ENCODE measurements at regions not wholly inside any gene's neighbourhood (a gene's known extent, or its start where the extent isn't known, plus 50 kb on each side); places are given as distances from the start of the nearest gene placed in this dataset.

DNA sequence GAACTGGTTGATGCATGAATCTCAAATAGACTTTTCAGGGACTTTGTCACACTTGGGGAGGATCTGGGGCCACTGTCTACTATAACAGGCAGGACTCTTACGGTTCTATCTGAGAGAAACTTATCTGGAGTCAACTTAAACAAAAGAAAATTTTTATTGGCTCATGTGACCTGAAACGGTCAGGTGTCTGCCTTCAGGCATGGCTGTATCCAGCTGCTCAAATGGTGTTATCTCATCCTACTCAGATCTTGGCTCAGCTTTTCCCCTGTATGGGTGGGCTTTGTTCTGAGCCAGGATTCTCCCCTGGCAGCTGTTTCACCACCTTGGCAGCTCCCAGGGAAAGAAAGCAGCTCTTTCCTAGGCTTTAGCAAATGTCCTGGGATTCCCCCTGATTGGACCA, 183.2 kb upstream of the MYL2 start:
- Histone ChIP-seq H3K4me2 (no peak overlapping the region), H4K20me1 (ENCODE audit: insufficient read depth) (no peaks in the 10 kb centered on the region), H3K4me1 (ENCODE audit: low read depth, poor library complexity, severe bottlenecking) (no peaks in the 10 kb centered on the region), H3K4me3 (IDR thresholded peaks at IDR 0.05; ENCODE audit: insufficient read depth, low read depth, low read length) (no peak overlapping the region), H2AFZ (ENCODE audit: low read depth) (no peak overlapping the region), H3K9ac (no peak overlapping the region), H3K36me3 (ENCODE audit: insufficient read depth) (no peaks in the 10 kb centered on the region), H3K27ac (no peak overlapping the region), H3K27me3 (ENCODE audit: insufficient read depth, low read depth) (no peaks in the 10 kb centered on the region), H3K79me2 (ENCODE audit: insufficient read depth, low read depth) (no peaks in the 10 kb centered on the region)
- TF ChIP-seq, protein P1, sequence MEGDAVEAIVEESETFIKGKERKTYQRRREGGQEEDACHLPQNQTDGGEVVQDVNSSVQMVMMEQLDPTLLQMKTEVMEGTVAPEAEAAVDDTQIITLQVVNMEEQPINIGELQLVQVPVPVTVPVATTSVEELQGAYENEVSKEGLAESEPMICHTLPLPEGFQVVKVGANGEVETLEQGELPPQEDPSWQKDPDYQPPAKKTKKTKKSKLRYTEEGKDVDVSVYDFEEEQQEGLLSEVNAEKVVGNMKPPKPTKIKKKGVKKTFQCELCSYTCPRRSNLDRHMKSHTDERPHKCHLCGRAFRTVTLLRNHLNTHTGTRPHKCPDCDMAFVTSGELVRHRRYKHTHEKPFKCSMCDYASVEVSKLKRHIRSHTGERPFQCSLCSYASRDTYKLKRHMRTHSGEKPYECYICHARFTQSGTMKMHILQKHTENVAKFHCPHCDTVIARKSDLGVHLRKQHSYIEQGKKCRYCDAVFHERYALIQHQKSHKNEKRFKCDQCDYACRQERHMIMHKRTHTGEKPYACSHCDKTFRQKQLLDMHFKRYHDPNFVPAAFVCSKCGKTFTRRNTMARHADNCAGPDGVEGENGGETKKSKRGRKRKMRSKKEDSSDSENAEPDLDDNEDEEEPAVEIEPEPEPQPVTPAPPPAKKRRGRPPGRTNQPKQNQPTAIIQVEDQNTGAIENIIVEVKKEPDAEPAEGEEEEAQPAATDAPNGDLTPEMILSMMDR (conservative IDR thresholded peaks at IDR 0.05; ENCODE audit: low read depth, low read length), result no peak

DNA sequence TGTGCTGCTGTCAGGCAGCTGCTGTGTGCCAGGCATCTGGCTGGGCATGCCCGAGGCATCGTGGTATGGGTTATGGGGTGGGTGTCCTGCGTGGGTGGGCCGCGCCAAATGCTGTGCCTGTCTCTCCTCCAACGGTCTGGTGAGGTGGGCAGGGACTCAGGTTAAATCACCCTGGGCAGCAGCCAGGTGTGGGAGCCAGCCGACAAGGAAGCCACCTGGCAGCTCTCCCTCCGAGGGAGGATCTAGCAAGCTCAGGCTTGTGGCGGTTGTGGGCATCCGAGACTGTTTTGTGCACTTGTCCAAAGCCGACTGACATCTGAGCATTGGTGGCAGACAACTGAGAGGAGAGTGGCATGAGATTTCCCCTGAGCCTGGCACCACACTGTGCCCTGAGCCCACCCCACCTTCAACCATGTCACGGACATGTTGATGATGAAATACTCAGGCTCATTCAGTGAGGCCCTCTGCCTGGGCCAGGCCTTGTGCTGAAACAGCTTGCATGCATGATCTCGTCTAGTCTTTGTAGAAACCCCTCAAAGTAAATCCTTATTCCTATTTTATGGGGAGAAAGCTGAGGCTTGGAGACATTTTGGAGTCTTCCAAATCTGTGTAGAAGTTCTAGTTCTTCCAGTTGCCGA, 181.8 kb upstream of the MYL2 start:
- Histone ChIP-seq H4K20me1 (ENCODE audit: insufficient read depth) (no peaks in the 10 kb centered on the region), H3K4me2 (no peak overlapping the region), H3K27me3 (ENCODE audit: insufficient read depth, low read depth) (no peaks in the 10 kb centered on the region), H3K27ac (no peak overlapping the region), H3K4me3 (IDR thresholded peaks at IDR 0.05; ENCODE audit: insufficient read depth, low read depth, low read length) (no peak overlapping the region), H2AFZ (ENCODE audit: low read depth) (no peak overlapping the region), H3K79me2 (ENCODE audit: insufficient read depth, low read depth) (no peaks in the 10 kb centered on the region), H3K9ac (no peak overlapping the region), H3K36me3 (ENCODE audit: insufficient read depth) (no peaks in the 10 kb centered on the region), H3K4me1 (ENCODE audit: low read depth, poor library complexity, severe bottlenecking) (no peaks in the 10 kb centered on the region)
- TF ChIP-seq, protein P1 (conservative IDR thresholded peaks at IDR 0.05; ENCODE audit: low read depth, low read length), result no peak

DNA sequence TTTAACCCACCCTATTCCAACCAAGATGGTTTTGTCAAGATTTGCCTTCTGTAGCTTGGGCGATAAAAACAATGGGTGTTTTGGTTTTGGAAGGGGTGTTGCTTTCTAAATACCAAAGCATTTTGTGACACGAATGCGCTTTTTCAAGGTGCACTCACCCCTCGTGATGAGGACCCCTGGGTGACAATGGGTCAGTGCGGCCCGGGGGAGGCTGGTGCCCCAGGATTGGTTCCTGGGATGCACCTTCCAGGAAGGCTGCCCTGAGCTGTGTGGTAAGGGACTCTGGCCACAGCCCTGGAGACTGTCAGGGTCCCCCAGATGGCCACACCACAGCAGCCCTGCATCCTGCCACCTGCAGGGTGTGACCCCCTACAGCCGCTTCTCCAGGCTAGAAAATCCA, 180.6 kb upstream of the MYL2 start:
- Histone ChIP-seq H3K27me3 (ENCODE audit: insufficient read depth, low read depth) (no peaks in the 10 kb centered on the region), H3K36me3 (ENCODE audit: insufficient read depth) (no peaks in the 10 kb centered on the region), H3K4me2 (no peak overlapping the region), H2AFZ (ENCODE audit: low read depth) (no peak overlapping the region), H3K27ac (no peak overlapping the region), H3K79me2 (ENCODE audit: insufficient read depth, low read depth) (no peaks in the 10 kb centered on the region), H3K4me1 (ENCODE audit: low read depth, poor library complexity, severe bottlenecking) (no peaks in the 10 kb centered on the region), H3K9ac (no peak overlapping the region), H4K20me1 (ENCODE audit: insufficient read depth) (no peaks in the 10 kb centered on the region), H3K4me3 (IDR thresholded peaks at IDR 0.05; ENCODE audit: insufficient read depth, low read depth, low read length) (no peak overlapping the region)
- TF ChIP-seq, protein P1 (conservative IDR thresholded peaks at IDR 0.05; ENCODE audit: low read depth, low read length), result no peak

DNA sequence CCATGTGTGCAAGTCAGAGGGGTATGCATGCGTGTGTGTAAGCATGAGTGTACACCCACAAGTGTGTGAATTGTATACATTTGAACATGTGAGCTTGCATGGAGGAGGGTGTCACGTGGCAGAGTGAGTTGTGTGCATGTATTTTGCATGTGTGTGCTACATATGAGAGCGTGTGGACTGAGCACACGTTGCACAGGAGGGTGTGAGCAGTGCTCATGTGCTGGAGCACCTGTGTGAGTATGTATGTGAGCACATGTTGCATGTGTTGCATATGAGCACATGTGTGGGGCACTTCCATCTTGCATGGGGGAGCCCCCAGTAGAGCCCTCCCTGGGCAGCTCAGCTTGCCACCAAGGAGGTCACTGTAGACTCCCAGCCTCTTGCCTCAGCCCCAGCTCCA, 180.2 kb upstream of the MYL2 start:
- H3K4me3 ChIP-seq (IDR thresholded peaks at IDR 0.05; ENCODE audit: insufficient read depth, low read depth, low read length), result no peak overlapping the region
- no peaks in the 10 kb centered on the region for H3K36me3 ChIP-seq (ENCODE audit: insufficient read depth)
- H4K20me1 ChIP-seq (ENCODE audit: insufficient read depth), result no peaks in the 10 kb centered on the region
- H3K9ac ChIP-seq, result no peak overlapping the region
- H3K4me1 ChIP-seq (ENCODE audit: low read depth, poor library complexity, severe bottlenecking), result no peaks in the 10 kb centered on the region
- H3K79me2 ChIP-seq (ENCODE audit: insufficient read depth, low read depth), result no peaks in the 10 kb centered on the region
- H3K27me3 ChIP-seq (ENCODE audit: insufficient read depth, low read depth), result no peaks in the 10 kb centered on the region
- H2AFZ ChIP-seq (ENCODE audit: low read depth), result no peak overlapping the region
- no peak overlapping the region for H3K27ac ChIP-seq
- TF ChIP-seq, protein P1 (conservative IDR thresholded peaks at IDR 0.05; ENCODE audit: low read depth, low read length), result no peak
- no peak overlapping the region for H3K4me2 ChIP-seq
